SK-N-MC (cell line): ENCODE measurements at regions not wholly inside any gene's neighbourhood (a gene's known extent, or its start where the extent isn't known, plus 50 kb on each side); places are given as distances from the start of the nearest gene placed in this dataset.
"Not testable (repeated sequence)": the region's sequence is repeated elsewhere in the genome, so short reads cannot be mapped to it uniquely, and the experiment has no call there.

Experiments used
- DNase-seq: peaks from one replicate; pipeline ENCODE4 v3.0.0-alpha.2; 2011; ENCODE audit warnings: low read depth, low spot score
- H3K27ac ChIP-seq: fragments of 200-600 bp; sonication (generic); 2 replicates; pipeline ENCODE4 v1.5.1; 2016; ENCODE audit warnings: mixed run types
- H3K36me3 ChIP-seq: fragments of 200-600 bp; sonication (generic); 2 replicates; pipeline ENCODE4 v1.6.1; 2017; ENCODE audit warnings: antibody characterized with exemption, low read length, mixed read lengths; ENCODE audit not compliant: insufficient read depth
- H3K4me3 ChIP-seq: fragments of 200-600 bp; sonication (generic); 2 replicates; pipeline ENCODE4 v1.5.1; 2016
- H3K9ac ChIP-seq: fragments of 200-600 bp; sonication (generic); 2 replicates; pipeline ENCODE4 v1.8.0; 2017; ENCODE audit warnings: mixed run types, mixed read lengths; ENCODE audit not compliant: insufficient read length
- H3K9me3 ChIP-seq: fragments of 200-600 bp; sonication (generic); 2 replicates; pipeline ENCODE4 v1.6.1; 2017; ENCODE audit warnings: low read depth, mild to moderate bottlenecking, antibody characterized with exemption, low read length, moderate library complexity, mixed read lengths
- EZH2 ChIP-seq: fragments of 200-600 bp; sonication (generic); IDR thresholded peaks from one replicate; pipeline ENCODE4 v1.6.1; 2017; ENCODE audit warnings: antibody characterized with exemption
- FOXP2 ChIP-seq: optimal IDR thresholded peaks from 2 replicates; pipeline ENCODE3; 2011; ENCODE audit warnings: mild to moderate bottlenecking, moderate library complexity; ENCODE audit not compliant: insufficient read depth; ENCODE audit errors: extremely low read length, control extremely low read depth
- POLR2AphosphoS5 ChIP-seq: IDR thresholded peaks from 2 replicates; pipeline ENCODE4 v1.6.1; 2012; ENCODE audit warnings: mild to moderate bottlenecking, low read depth, low read length, borderline replicate concordance

DNA sequence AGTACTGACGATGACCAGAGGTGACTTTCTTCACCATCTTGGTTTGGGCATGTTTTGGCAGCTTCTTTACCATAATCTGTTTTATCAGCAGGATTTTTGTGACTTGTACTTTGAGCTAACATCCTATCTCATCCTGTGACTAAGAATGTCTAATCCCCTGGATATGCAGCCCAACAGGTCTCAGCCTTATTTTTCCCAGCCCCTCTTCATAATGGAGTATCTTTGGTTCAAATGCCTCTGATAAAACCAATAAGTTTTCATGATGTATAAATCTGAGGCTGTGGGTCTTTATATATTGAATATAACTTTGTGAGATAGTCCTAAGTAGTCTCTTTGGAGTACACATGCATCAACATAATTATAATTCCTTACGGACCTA lies 186.9 kb upstream of the WSB1 start:
- Histone ChIP-seq H3K36me3 (no peaks in the 10 kb centered on the region), H3K4me3 (no peak overlapping the region), H3K9me3 (no peaks in the 10 kb centered on the region), H3K27ac (no peak overlapping the region), H3K9ac (no peak overlapping the region)
- DNase-seq, result no peak
- TF ChIP-seq POLR2AphosphoS5, result no peak
- no peak for TF ChIP-seq EZH2
- no peak for TF ChIP-seq FOXP2

DNA sequence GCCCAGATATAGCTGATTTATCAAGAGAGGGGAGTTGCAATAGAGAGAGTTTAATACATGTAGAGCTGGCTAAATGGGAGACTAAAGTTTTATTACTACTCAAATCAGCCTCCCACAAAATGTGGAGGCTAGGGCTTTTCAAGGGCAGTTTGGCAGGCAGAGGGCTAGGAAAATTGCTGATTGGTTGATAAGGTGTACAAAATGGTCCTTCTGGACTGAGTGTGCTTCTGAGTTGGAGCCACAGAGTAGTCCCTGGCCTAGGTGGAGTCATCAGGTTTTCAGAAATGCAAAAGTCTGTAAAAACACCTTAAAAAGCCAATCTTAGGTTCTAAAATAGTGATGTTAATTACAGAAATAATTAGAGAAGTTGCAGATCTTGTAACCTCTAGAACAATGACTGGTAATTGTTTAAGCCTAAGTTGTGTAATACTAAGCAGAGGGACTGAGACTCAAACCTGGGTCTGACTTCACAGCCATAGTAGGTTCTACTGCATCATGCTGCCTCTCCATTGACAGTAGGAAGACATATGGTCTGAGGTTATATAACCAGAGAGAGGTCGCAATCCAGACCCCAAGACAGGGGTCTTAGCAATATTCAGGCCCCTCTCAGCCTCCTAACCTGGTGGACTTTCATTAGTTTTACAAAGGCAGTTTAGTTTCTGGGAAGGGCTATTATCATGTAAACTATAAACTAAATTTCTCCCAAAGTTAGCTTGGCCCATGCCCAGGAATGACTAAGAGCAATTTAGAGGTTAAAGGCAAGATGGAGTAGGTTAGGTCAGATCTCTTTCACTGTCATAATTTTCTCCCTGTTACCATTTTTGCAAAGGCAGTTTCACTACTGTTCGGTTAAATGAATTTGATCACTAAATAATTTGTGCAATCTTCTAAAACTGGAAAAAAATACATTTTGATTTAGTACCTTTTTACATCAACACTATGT lies 186.3 kb upstream of the WSB1 start:
- DNase-seq, result not testable (repeated sequence)

DNA sequence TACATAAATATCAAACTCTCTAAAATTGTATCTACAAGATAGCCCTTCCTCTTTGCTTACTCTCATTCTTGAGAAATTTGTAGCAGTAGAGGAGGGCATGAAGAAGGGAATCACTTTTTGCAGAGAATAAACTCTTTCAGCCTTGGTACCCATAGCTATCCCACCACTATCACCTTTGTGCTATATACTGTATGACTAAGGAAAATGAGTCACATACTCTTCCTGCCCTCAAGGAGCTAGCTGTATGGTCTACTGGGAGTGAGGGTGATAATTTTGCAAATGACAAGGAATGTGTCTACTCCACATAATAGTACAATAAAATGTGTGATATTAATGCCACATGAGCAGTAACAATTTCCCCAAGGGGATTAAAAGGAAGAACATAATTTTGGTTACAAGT lies 184.6 kb upstream of the WSB1 start:
- TF ChIP-seq POLR2AphosphoS5, result no peak
- TF ChIP-seq FOXP2, result no peak
- TF ChIP-seq EZH2, result no peak
- Histone ChIP-seq H3K4me3 (no peak overlapping the region), H3K9ac (no peak overlapping the region), H3K9me3 (no peaks in the 10 kb centered on the region), H3K36me3 (no peaks in the 10 kb centered on the region), H3K27ac (no peak overlapping the region)
- no peak for DNase-seq

More for the DNA sequence above, 186.3 kb upstream of the WSB1 start:
- not testable (repeated sequence) for H3K9me3 ChIP-seq, H3K4me3 ChIP-seq, H3K36me3 ChIP-seq, H3K9ac ChIP-seq, H3K27ac ChIP-seq

DNA sequence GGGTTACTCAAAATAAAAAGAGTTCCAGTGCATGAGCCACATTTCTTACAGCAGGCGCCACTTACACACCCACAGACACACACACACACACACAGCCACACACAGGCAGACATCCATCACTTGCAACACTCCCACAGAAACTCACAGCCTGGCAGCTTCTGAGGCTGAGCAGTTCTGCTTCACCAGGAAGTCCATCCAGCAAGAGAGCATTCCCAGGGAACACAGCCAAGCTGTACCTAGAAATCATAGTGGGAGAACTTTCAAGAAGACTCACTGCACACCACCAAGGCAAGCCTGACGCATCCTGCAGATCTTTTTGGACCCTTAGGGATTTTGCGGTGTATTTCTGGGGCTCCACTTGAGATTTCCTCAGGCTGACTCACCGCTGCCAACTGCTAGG lies 140.9 kb upstream of the WSB1 start:
- TF ChIP-seq POLR2AphosphoS5, result no peak
- no peak for TF ChIP-seq EZH2
- TF ChIP-seq FOXP2, result no peak
- Histone ChIP-seq H3K9me3 (no peaks in the 10 kb centered on the region), H3K4me3 (no peak overlapping the region), H3K9ac (no peak overlapping the region), H3K36me3 (no peaks in the 10 kb centered on the region), H3K27ac (no peak overlapping the region)
- DNase-seq, result no peak

DNA sequence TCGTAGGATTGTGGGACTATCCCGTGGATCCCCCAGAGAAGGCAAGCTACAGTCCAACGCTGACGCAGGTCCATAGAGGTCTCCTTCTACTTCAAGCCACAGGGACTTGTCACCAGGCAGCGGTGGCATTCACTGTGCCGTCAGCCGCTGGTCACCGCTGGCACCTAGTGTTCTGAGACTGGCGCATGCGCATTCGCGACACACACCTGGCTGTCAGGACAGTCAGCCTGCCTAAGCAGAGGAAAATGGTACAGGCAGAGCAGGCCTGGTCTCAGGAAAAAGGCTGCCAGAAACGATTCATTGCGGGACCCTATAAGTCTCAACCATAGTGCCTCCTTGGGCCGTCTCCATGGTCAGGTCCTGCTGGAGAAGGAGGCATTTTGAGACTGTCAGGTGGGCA lies 138.0 kb upstream of the WSB1 start:
- TF ChIP-seq POLR2AphosphoS5 (no peak), EZH2 (no peak), FOXP2 (no peak)
- no peaks in the 10 kb centered on the region for H3K9me3 ChIP-seq
- no peak overlapping the region for H3K9ac ChIP-seq
- no peak for DNase-seq
- H3K4me3 ChIP-seq, result no peak overlapping the region
- H3K36me3 ChIP-seq, result no peaks in the 10 kb centered on the region
- H3K27ac ChIP-seq, result no peak overlapping the region

DNA sequence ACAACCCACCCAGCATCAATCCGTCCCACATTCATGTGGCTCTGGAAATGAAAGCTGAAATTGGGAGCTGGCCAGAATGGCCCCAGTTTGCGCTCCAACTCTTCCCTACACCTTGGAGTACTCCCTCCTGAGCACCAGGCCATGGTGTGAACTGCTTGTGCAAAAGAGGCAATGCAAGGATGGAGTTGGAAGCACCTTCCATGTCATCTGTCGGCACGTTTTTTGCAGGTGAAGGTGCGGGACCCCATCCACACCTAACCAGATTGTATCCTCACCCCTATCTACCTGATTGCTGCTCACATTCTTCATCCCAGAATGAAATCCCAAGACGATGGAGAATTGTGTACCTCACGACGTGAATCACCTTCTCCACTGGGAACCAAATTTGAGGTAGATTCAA lies 136.6 kb upstream of the WSB1 start:
- Histone ChIP-seq H3K4me3 (no peak overlapping the region), H3K9me3 (no peaks in the 10 kb centered on the region), H3K9ac (no peak overlapping the region), H3K36me3 (no peaks in the 10 kb centered on the region), H3K27ac (no peak overlapping the region)
- no peak for TF ChIP-seq EZH2
- TF ChIP-seq FOXP2, result no peak
- TF ChIP-seq POLR2AphosphoS5, result no peak
- DNase-seq, result no peak

DNA sequence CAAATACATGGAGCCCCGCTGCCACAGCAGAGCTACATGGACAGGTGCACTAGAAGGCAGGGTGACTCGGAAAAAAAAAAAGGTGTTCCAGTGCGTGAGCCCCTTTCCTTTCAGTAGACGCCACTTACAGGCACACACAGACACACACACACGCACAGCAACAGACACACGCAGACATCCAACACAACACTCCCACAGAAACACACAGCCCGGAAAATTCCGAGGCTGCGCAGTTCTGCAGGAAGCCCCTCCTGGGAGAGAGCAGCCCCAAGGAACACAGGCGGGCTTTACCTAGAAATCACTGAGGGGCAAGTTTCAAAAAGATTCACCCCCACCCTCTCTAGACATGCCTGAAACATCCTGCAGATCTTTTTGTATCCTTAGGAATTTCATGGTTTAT lies 136.0 kb upstream of the WSB1 start:
- Histone ChIP-seq H3K4me3 (no peak overlapping the region), H3K36me3 (no peaks in the 10 kb centered on the region), H3K9ac (no peak overlapping the region), H3K9me3 (no peaks in the 10 kb centered on the region), H3K27ac (no peak overlapping the region)
- no peak for DNase-seq
- TF ChIP-seq FOXP2 (no peak), EZH2 (no peak), POLR2AphosphoS5 (no peak)

DNA sequence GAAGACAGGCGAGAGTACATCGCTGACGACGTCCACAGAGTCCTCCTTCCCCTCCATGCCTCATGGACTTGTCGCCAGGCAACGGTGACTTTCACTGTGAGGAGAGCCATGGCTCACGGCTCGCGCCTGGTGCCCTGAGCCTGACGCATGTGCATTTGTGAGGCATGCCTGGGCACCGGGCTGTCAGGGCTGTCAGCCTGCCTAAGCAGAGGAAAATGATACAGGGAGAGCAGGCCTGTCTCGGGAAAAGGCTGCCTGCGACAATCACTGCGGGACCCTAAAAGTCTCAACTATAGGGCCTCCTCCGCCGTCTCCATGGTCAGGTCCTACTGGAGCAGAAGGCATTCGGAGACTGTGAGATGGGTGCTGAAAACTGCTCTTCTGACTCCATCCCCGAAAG lies 135.5 kb upstream of the WSB1 start:
- H3K27ac ChIP-seq, result no peak overlapping the region
- H3K4me3 ChIP-seq, result no peak overlapping the region
- DNase-seq, result no peak
- no peak for TF ChIP-seq POLR2AphosphoS5
- TF ChIP-seq EZH2, result no peak
- TF ChIP-seq FOXP2, result no peak
- H3K9me3 ChIP-seq, result no peaks in the 10 kb centered on the region
- no peak overlapping the region for H3K9ac ChIP-seq
- H3K36me3 ChIP-seq, result no peaks in the 10 kb centered on the region

DNA sequence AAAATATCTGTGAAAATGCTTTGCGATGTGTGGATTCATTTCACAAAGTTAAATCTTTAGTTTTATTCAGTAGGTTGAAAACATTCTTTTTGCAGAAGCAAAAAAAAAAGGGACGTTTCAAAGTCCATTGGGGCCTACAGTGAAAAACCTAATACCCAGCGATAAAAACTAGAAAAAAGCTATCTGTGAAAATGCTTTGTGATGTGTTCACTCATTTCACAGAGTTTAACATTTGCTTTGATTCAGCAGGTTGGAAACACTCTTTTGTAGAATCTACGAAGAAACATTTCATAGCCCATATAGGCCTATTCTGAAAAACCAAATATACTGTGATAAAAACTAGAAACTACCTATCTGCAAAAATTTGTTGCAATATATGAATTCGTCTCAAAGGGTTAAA lies 113.6 kb upstream of the WSB1 start:
- no peak for TF ChIP-seq POLR2AphosphoS5
- no peak for TF ChIP-seq FOXP2
- TF ChIP-seq EZH2, result no peak
- DNase-seq, result no peak
- H3K4me3 ChIP-seq, result no peak overlapping the region
- no peak overlapping the region for H3K9ac ChIP-seq
- no peaks in the 10 kb centered on the region for H3K36me3 ChIP-seq
- H3K27ac ChIP-seq, result no peak overlapping the region
- peaks cover 5% of the 10 kb centered on the region; the same call in 1 of the 2 replicates for H3K9me3 ChIP-seq

DNA sequence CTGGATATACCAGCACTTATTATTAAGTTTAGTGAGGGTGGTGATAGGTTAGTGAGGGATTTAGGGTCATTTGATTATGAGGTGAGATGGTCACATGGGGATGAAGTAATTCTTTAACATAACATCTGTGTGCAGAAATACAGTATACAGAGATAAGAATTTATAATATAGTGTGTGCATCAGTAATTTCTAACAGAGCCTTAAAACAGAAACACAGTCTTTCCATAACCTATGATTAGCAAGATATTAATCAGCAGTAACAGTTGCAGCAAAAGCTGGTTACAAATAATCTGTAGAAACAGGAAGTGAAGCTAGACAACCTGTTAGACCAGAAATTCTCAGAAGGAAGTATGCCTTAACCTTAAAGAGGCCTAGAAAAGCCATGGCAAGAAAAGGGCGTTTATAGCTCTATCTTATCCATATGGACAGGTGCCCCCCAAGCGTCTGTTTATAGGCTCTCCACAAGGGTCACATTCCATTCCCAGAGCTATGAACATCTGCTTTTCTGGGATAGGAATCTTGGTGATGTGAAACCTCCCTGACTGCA lies 112.5 kb upstream of the WSB1 start:
- not testable (repeated sequence) for H3K9ac ChIP-seq, H3K27ac ChIP-seq, H3K4me3 ChIP-seq, H3K36me3 ChIP-seq, H3K9me3 ChIP-seq, DNase-seq
